Right hindlimb (tissue), 1 donor: ENCODE measurements at regions not wholly inside any gene's neighbourhood (a gene's known extent, or its start where the extent isn't known, plus 50 kb on each side); places are given as distances from the start of the nearest gene placed in this dataset.

Source experiments
- DNase-seq: peaks from one replicate; pipeline ENCODE4 v3.0.0-alpha.2; 2018

- DNase-seq = no peak
Observed at GRCh38 chr2:62364791-62365528, 141.0 kb downstream of the TMEM17 start.

GRCh38 chr2:62363166-62363565 is 142.8 kb downstream of the TMEM17 start:
- DNase-seq = no peak

- DNase-seq = no peak
Observed at GRCh38 chr2:62362561-62362960, 143.4 kb downstream of the TMEM17 start.

DNA sequence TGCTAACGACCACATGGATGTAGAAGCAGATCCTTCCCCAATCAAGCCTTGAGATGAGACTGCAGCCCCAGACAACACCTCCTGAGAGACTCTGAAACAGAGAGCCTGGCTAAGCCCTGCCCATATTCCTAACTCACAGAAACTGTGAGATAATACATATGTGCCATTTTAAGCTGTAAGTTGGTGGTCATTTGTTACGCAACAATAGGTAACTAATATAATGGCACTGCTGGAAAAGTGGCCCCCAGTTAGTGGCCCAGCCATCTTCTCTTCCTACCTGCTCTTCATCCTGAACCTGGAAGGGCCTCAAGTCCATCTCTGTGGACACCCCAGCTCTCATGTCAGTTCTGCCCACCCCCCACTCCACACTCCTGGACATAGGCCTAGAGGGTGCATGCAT is 144.0 kb downstream of the TMEM17 start:
- no peak for DNase-seq

GRCh38 chr2:62354771-62355561 is 151.0 kb downstream of the TMEM17 start:
- no peak for DNase-seq

DNA sequence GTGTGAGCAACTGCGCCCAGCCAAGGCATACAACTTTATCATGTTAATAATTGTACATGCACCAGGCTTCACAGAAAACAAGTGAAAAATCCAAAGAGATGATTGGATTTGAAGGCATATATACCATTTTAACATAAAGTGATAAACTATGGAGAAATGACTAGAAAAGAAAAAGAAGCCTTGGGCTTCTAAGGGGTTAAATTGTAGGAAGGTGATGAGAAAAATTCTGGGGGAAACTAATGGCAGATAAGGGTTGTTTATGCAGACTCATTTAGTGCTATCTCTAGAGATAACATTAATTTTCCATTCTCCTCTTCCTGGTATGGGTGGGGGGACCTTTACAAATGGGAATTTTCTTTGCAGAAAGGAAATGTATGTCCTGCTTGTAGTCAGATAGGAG is 154.0 kb downstream of the TMEM17 start:
- DNase-seq = no peak

GRCh38 chr2:62349788-62350187 is 153.9 kb downstream of the B3GNT2 start:
- no peak for DNase-seq

- DNase-seq = no peak
Observed at GRCh38 chr2:62348700-62349099, 152.8 kb downstream of the B3GNT2 start.

- no peak for DNase-seq
Observed at GRCh38 chr2:62347563-62348270, 151.8 kb downstream of the B3GNT2 start.

GRCh38 chr2:62344472-62344871 is 148.6 kb downstream of the B3GNT2 start:
- no peak for DNase-seq

GRCh38 chr2:62343636-62344337 is 147.9 kb downstream of the B3GNT2 start:
- DNase-seq = no peak

DNA sequence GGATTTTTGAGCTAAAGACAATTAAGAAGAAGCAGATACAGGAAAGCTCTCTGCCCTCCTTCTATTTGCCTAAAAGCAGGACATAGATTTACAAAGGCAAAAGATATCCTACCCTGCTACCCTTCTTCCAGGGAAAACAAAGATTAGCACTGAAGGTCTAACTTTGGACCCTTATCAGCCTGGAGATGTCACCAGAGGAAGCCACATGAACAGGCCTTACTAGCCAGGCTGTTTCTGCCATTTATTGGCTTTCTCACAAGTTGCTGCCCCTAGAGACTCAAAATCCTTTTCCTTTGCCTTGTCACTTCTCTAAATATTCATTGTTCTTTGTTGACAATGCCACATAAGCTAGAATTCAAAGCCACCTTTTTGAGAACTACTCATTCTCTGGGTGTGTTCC is 147.3 kb downstream of the B3GNT2 start:
- no peak for DNase-seq

DNA sequence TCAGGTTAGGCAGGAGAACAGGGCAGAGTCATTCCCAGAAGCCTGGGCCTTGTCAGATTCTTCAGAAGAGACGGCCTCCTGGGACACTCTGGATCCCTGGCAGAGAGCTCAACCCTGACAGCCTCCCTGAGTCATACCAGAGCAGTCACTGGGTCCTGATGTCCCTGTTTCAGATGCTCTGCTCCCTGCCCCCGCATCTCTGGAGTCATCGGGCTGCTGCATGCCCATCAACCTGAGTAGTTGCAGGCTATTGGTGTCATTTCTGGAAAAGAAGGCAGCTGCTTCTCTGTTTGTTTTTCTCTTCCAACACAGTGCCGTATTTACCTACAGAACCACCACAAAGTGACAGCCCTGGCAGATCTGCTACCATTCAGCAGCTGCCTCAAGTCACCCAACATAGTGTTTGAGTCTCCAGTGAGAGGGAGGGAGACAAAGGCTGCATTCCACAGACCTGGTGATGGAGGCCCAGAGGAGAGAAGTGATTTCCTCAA is 145.1 kb downstream of the B3GNT2 start:
- no peak for DNase-seq

DNA sequence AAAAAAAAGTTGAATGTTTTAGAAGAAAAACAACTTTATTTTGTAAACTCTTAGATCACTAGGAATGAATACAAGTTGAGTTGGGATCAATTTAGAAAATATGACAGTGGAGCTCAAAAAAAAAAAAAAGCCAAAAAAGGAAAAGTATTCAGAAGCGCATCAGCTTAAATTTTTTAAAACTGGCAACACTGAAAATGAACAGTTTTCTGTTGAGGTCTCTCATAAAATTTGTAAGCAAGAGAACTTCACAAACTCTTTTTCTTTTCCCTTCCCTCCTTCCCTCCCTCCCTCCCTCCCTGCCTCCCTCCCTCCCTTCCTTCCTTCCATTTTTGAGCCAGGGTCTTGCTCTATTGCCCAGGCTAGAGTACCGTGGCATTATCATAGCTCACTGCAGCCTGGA is 143.9 kb downstream of the B3GNT2 start:
- DNase-seq = no peak

GRCh38 chr2:62339413-62339812 is 143.5 kb downstream of the B3GNT2 start:
- DNase-seq = no peak

DNA sequence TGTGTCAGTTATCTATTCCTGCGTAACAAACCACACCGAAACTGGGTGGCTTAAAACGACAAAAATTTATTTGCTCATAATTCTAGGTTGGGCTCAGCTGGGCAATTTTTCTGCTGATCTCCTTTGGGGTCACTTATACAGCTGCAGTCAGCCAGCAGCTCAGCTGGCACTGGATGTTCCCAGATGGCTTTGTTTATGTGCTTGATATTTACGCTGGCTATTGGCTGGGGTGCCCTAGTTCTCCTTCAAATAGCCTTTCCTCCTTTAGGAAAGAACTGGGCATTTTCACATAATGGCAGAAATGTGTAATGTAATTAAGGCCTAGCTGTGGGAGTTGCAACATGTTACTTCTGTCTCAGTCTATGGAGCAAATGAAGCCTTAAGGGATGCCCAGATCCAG is 142.2 kb downstream of the B3GNT2 start:
- no peak for DNase-seq

DNA sequence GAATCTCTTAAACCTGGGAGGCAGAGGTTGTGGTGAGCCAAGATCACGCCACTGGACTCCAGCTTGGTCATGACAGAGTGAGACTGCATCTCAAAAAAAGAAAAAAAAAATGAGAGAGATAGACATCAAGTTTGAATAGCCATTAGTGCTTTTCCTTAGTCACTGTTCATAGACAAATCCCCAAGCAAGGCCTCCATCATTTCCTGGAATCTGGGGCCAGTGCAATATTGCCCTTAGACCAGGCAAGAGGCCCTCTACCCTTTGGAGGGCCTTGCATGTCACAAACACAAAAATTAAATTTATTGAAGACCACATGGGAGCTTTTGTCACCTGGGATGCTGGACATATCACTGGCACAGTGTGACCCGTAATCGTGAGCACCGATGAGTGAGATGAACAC is 141.5 kb downstream of the B3GNT2 start:
- DNase-seq = no peak

- DNase-seq = no peak
Observed at GRCh38 chr2:62335612-62336011, 139.7 kb downstream of the B3GNT2 start.

- DNase-seq = no peak
Observed at GRCh38 chr2:62334440-62335058, 138.6 kb downstream of the B3GNT2 start.

DNA sequence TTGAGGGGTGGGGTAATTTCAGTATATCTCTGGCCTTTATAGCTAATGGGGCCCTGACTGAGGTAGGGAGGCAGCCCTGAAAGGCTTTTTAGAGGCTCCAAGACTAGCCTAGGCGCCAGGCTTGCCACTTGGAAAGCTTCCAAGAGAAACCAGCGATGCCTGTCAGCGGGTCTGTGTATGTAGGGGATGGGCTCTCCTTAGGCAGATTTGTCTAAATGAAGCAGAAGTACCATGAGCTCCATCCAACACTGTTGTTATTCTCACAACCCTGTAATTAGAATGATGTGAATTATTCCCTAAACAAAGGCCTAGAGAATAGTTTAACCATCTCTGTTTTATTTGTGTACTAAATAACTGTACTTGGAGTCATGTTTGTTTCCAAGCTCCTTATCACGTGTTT is 138.1 kb downstream of the B3GNT2 start:
- DNase-seq = no peak

- no peak for DNase-seq
Observed at GRCh38 chr2:62330959-62331358, 135.0 kb downstream of the B3GNT2 start.

- DNase-seq = no peak
Observed at GRCh38 chr2:62329797-62330196, 133.9 kb downstream of the B3GNT2 start.

GRCh38 chr2:62326735-62327134 is 130.8 kb downstream of the B3GNT2 start:
- DNase-seq = no peak
